ENCODE measurements at regions not wholly inside any gene's neighbourhood (a gene's known extent, or its start where the extent isn't known, plus 50 kb on each side); places are given as distances from the start of the nearest gene placed in this dataset.

DNA sequence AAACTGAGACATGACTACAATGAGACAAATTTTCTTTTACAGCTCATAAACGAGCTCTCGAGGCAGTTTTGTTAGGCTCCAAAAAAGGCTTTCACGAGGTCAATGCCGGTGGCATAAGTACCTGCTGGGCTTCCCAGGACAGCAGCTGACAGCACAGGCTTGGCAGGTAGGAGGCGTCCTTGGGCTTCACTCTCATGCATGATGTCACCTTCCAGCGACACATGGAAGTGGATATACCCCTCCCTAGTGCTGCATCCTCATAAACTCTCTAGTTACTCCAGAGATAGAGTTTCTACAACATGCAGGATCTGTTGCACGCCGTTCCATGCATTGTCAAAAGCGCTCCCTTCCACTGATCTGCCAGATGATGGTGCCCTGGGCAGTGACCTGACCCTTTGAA, 112.5 kb upstream of the PAXBP1 start:
- no peaks in the 10 kb centered on the region for H3K4me1 ChIP-seq
- intact Hi-C loops (cut with micrococcal nuclease): no loop called here
- H3K4me3 ChIP-seq: no peak overlapping the region
- TF ChIP-seq CTCF (IDR thresholded peaks at IDR 0.05; ENCODE audit: borderline replicate concordance): no peak
- DNase-seq: no peak
- H3K27ac ChIP-seq (replicated peaks): no peak overlapping the region
- H3K36me3 ChIP-seq: no peaks in the 10 kb centered on the region
- H3K9me3 ChIP-seq (replicated peaks): no peaks in the 10 kb centered on the region
- peaks cover 28% of the 10 kb centered on the region for H3K27me3 ChIP-seq (ENCODE audit: low read depth)

DNA sequence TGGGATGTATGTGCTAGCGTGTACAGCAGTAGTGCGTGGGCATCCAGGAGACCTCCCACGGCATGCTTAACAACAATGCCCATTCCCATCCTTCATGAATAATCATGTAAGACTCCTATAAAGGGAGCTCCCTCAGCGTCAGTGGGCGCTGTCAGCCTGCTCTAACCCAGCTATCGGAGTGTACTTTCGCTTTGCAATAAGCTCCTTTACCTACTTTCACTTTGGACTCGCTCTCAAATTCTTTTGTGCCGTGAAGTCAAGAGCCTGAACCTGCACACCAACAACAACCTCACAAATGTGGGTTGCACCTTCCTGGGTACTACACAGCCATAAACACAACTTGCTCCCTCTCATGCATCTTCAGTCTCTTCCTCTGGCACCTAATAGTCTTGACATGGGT, 114.8 kb upstream of the PAXBP1 start:
- intact Hi-C loops (cut with micrococcal nuclease): no loop called here

GRCh38 chr21:32887026-32887425, 115.5 kb upstream of the PAXBP1 start:
- intact Hi-C loops (cut with micrococcal nuclease): no loop called here
- Histone ChIP-seq H3K27ac (replicated peaks) (no peak overlapping the region), H3K9me3 (replicated peaks) (no peaks in the 10 kb centered on the region), H3K36me3 (no peaks in the 10 kb centered on the region), H3K4me1 (no peaks in the 10 kb centered on the region), H3K4me3 (no peak overlapping the region), H3K27me3 (ENCODE audit: low read depth) (peaks cover 31% of the 10 kb centered on the region)
- no peak for TF ChIP-seq CTCF (IDR thresholded peaks at IDR 0.05; ENCODE audit: borderline replicate concordance)
- DNase-seq: no peak

More for the DNA sequence above, 114.8 kb upstream of the PAXBP1 start:
- H3K27me3 ChIP-seq (ENCODE audit: low read depth): peaks cover 38% of the 10 kb centered on the region
- H3K36me3 ChIP-seq: no peaks in the 10 kb centered on the region
- H3K4me1 ChIP-seq: no peaks in the 10 kb centered on the region
- no peak overlapping the region for H3K4me3 ChIP-seq
- H3K27ac ChIP-seq (replicated peaks): no peak overlapping the region
- no peak for TF ChIP-seq CTCF (IDR thresholded peaks at IDR 0.05; ENCODE audit: borderline replicate concordance)
- DNase-seq: no peak
- no peaks in the 10 kb centered on the region for H3K9me3 ChIP-seq (replicated peaks)

DNA sequence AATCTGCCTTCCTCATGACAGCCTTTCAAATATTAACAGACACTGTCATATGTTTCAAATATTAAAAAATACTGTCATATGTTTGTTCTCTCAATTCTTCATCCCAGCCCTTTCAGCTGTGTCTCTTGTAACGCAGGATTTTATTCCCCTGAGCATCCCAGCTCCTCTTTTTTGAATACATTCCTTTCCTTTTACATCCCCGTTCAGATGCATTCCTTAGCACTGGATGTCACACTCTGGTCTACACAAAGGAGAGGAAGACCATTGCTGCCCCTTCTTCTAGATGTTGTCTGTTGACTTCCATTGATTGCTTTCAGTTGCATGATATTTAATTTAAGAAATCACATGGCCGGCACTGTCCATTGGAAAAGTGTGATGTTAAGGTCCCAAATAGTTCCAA, 117.4 kb upstream of the PAXBP1 start:
- intact Hi-C loops (cut with micrococcal nuclease): no loop called here
- Histone ChIP-seq H3K4me1 (no peaks in the 10 kb centered on the region), H3K27ac (replicated peaks) (no peak overlapping the region), H3K9me3 (replicated peaks) (no peaks in the 10 kb centered on the region), H3K4me3 (no peak overlapping the region), H3K36me3 (no peaks in the 10 kb centered on the region), H3K27me3 (ENCODE audit: low read depth) (peaks cover 34% of the 10 kb centered on the region)
- DNase-seq: no peak
- TF ChIP-seq CTCF (IDR thresholded peaks at IDR 0.05; ENCODE audit: borderline replicate concordance): no peak

DNA sequence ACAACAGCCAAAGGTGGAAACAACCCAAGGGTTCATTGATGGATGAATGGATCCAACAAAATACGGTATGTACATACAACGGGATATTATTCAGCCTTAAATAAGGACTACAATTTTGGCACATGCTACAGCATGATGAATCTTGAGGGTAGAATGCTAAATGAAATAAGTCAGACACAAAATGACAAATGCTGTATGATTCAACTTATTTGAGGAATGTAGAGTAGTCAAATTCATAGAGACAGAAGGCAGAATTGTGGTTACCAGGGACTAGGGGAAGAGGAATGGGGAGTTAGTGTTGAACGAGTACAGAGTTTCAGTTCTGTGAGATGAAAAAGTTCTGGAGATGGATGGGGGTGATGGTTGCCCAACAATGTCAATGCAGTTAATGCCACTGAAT, 118.0 kb upstream of the PAXBP1 start:
- peaks cover 27% of the 10 kb centered on the region for H3K27me3 ChIP-seq (ENCODE audit: low read depth)
- intact Hi-C loops (cut with micrococcal nuclease): no loop called here
- H3K4me3 ChIP-seq: no peak overlapping the region
- no peak overlapping the region for H3K27ac ChIP-seq (replicated peaks)
- no peak for TF ChIP-seq CTCF (IDR thresholded peaks at IDR 0.05; ENCODE audit: borderline replicate concordance)
- no peak for DNase-seq
- no peaks in the 10 kb centered on the region for H3K9me3 ChIP-seq (replicated peaks)
- no peaks in the 10 kb centered on the region for H3K36me3 ChIP-seq
- no peaks in the 10 kb centered on the region for H3K4me1 ChIP-seq

DNA sequence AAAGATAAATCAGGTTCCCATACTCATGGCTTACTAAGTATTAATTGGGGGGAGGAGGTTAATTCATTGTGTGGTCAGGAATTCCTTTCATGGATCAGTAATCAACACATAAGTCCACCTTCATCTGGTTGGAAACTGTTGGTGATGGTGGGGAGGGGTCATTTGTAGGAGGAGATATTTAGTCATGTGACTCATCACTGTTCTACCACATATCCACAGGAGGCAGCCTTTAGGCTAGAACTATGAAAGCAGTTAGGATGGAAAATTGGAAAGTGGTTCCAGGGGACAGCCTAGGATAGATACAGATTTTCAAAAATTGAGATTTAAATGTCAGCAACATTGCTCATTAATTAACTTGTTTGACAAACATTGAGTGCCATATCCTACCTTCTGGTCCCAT, 122.8 kb upstream of the PAXBP1 start:
- Histone ChIP-seq H3K36me3 (no peaks in the 10 kb centered on the region), H3K4me1 (no peaks in the 10 kb centered on the region), H3K9me3 (replicated peaks) (no peaks in the 10 kb centered on the region), H3K4me3 (no peak overlapping the region), H3K27me3 (ENCODE audit: low read depth) (peaks cover 24% of the 10 kb centered on the region), H3K27ac (replicated peaks) (no peak overlapping the region)
- no peak for DNase-seq
- intact Hi-C loops (cut with micrococcal nuclease): no loop called here
- no peak for TF ChIP-seq CTCF (IDR thresholded peaks at IDR 0.05; ENCODE audit: borderline replicate concordance)
